Endodermal cell (in vitro differentiated cells): ENCODE measurements at regions not wholly inside any gene's neighbourhood (a gene's known extent, or its start where the extent isn't known, plus 50 kb on each side); places are given as distances from the start of the nearest gene placed in this dataset.
A peak's percentile ranks its signal among the peaks of the same experiment; 100 is the strongest.

Source experiments
- DNase-seq: peaks from one replicate; pipeline ENCODE4 v3.0.0-alpha.2; 2017
- H3K27ac ChIP-seq: 2 replicates; pipeline ENCODE4 v1.5.1; 2013; ENCODE audit warnings: mild to moderate bottlenecking, low read depth, low read length, moderate library complexity
- H3K27me3 ChIP-seq: 2 replicates; pipeline ENCODE4 v1.6.1; 2013; ENCODE audit warnings: mild to moderate bottlenecking, low read length, moderate library complexity; ENCODE audit not compliant: insufficient read depth, control insufficient read depth, poor library complexity, severe bottlenecking
- H3K36me3 ChIP-seq: 2 replicates; pipeline ENCODE4 v1.7.0; 2013; ENCODE audit warnings: mild to moderate bottlenecking, low read length, moderate library complexity; ENCODE audit not compliant: control insufficient read depth, insufficient read depth
- H3K4me1 ChIP-seq: one replicate; pipeline ENCODE4 v1.7.0; 2013; ENCODE audit warnings: low read length; ENCODE audit not compliant: control insufficient read depth, insufficient read depth
- H3K4me3 ChIP-seq: 2 replicates; pipeline ENCODE4 v1.5.1; 2013; ENCODE audit warnings: mild to moderate bottlenecking, low read length, moderate library complexity
- H3K9ac ChIP-seq: 2 replicates; pipeline ENCODE4 v1.6.1; 2013; ENCODE audit warnings: mild to moderate bottlenecking, low read length, moderate library complexity; ENCODE audit not compliant: poor library complexity, severe bottlenecking; ENCODE audit errors: extremely low read depth
- H3K9me3 ChIP-seq: 2 replicates; pipeline ENCODE4 v1.6.1; 2013; ENCODE audit warnings: mild to moderate bottlenecking, low read length, moderate library complexity; ENCODE audit not compliant: control insufficient read depth
- H3K27ac Mint-ChIP-seq: 2 replicates; pipeline ENCODE4 v1.8.0; 2020; ENCODE audit warnings: mixed read lengths
- H3K27me3 Mint-ChIP-seq: 2 replicates; pipeline ENCODE4 v1.8.0; 2021; ENCODE audit warnings: mild to moderate bottlenecking, mixed read lengths; ENCODE audit not compliant: insufficient read depth
- H3K36me3 Mint-ChIP-seq: 2 replicates; pipeline ENCODE4 v1.8.0; 2020; ENCODE audit warnings: low read depth, mixed read lengths
- H3K4me1 Mint-ChIP-seq: 2 replicates; pipeline ENCODE4 v1.8.0; 2020; ENCODE audit warnings: mixed read lengths
- H3K4me3 Mint-ChIP-seq: 2 replicates; pipeline ENCODE4 v1.8.0; 2020; ENCODE audit warnings: mild to moderate bottlenecking, moderate library complexity, mixed read lengths
- H3K9me3 Mint-ChIP-seq: 2 replicates; pipeline ENCODE4 v1.8.0; 2020; ENCODE audit warnings: mild to moderate bottlenecking, mixed read lengths
- WGBS, 2 experiments: methylation state at CpG; one replicate each; pipeline versions ENCODE4 v1.1.5 to v1.1.7; 2013; ENCODE audit warnings: missing lambda C conversion rate in 2 of 2, mixed read lengths in 1 of 2; ENCODE audit not compliant: insufficient coverage in 1 of 2, insufficient read length in 1 of 2; 5-methylcytosine and 5-hydroxymethylcytosine counted together
- TF ChIP-seq, protein P1 (sequence below): fragments of 200-600 bp; sonication (generic); conservative IDR thresholded peaks from 2 replicates; pipeline ENCODE4 v1.5.0; 2021; ENCODE audit warnings: antibody characterized with exemption, mild to moderate bottlenecking

DNA sequence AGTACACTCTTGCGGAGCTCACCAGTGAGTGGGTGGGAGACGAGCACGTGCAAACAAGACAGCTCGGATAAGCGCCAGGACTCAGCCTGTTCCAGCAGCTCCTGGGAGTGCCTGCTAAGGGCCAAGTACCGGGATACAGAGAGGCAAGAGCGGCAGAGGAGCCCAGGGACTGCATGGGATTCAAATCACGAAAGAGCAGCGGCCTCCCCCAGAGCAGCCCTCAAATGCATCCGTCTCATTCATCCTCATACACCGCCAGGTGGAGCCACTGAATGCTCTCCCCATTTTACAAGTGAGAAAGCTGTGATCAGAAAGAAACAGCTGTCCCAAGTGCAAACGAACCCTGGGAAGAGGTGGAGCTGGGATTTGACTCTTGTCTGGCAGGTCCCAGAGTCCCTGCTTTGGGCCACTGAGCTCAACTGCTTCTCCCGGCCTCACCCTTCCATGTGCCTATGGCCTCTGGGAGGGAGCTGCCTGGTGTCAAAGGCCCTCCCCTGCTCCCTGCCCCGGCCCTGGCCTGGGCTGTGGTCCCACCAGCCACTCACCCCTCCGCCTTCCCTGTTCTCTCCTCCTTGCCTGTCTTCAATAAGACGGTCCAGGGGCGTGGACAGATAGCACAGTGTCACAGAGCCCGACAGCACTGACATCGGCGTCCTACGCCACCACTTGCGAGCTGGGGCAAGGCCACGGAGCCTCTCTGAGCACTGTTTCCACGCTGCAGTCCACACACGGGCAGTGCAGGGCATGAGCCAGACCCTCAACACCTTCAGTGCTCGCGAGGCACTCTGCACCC is 72.8 kb upstream of the TAF1B start:
- H3K27me3 ChIP-seq: no peaks in the 10 kb centered on the region
- Mint-ChIP-seq H3K4me3 (no peak overlapping the region), H3K9me3 (no peaks in the 10 kb centered on the region), H3K27me3 (no peaks in the 10 kb centered on the region), H3K36me3 (no peaks in the 10 kb centered on the region), H3K27ac (no peak overlapping the region), H3K4me1 (peaks cover 31% of the 10 kb centered on the region)
- H3K4me1 ChIP-seq: peaks cover 9% of the 10 kb centered on the region
- no peaks in the 10 kb centered on the region for H3K9me3 ChIP-seq
- no peak overlapping the region for H3K4me3 ChIP-seq
- H3K27ac ChIP-seq: peak overlapping the region; percentile 47
- peak; percentile 95 for DNase-seq
- TF ChIP-seq, protein P1, sequence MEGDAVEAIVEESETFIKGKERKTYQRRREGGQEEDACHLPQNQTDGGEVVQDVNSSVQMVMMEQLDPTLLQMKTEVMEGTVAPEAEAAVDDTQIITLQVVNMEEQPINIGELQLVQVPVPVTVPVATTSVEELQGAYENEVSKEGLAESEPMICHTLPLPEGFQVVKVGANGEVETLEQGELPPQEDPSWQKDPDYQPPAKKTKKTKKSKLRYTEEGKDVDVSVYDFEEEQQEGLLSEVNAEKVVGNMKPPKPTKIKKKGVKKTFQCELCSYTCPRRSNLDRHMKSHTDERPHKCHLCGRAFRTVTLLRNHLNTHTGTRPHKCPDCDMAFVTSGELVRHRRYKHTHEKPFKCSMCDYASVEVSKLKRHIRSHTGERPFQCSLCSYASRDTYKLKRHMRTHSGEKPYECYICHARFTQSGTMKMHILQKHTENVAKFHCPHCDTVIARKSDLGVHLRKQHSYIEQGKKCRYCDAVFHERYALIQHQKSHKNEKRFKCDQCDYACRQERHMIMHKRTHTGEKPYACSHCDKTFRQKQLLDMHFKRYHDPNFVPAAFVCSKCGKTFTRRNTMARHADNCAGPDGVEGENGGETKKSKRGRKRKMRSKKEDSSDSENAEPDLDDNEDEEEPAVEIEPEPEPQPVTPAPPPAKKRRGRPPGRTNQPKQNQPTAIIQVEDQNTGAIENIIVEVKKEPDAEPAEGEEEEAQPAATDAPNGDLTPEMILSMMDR: peak; percentile 89
- H3K36me3 ChIP-seq: no peaks in the 10 kb centered on the region
- H3K9ac ChIP-seq: no peak overlapping the region
- 66 to 74% methylated on average over 12 to 27 of the region's 27 CpGs for WGBS, 2 experiments

DNA sequence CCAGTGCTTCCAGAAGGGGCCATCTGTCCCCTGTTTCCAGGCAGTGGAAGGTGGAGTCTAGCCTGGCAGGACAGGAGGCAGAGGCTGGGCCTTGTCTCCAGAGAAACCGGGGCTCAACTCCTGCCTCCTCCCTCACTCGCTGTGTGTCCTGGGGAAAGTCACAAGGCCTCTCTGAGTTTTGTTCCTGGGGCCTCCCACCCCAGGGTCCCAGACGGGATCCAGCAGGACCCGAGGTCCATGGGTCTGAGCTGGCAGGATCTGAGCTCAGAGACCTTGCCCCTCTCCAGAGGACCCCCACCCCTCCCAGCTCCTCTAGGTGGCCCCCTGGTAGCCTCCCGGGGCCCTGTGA is 72.2 kb upstream of the TAF1B start:
- no peak for DNase-seq
- no peaks in the 10 kb centered on the region for H3K27me3 ChIP-seq
- 92% methylated on average over 5 of the region's 5 CpGs; no CpG with 5 or more reads in 1 of the 2 experiments for WGBS, 2 experiments
- H3K4me1 ChIP-seq: peaks cover 6% of the 10 kb centered on the region
- Mint-ChIP-seq H3K27ac (no peak overlapping the region), H3K36me3 (no peaks in the 10 kb centered on the region), H3K9me3 (no peaks in the 10 kb centered on the region), H3K4me1 (peaks cover 27% of the 10 kb centered on the region), H3K27me3 (no peaks in the 10 kb centered on the region), H3K4me3 (no peak overlapping the region)
- no peak overlapping the region for H3K9ac ChIP-seq
- TF ChIP-seq, protein P1: no peak
- H3K36me3 ChIP-seq: no peaks in the 10 kb centered on the region
- no peaks in the 10 kb centered on the region for H3K9me3 ChIP-seq
- H3K27ac ChIP-seq: no peak overlapping the region
- H3K4me3 ChIP-seq: no peak overlapping the region

DNA sequence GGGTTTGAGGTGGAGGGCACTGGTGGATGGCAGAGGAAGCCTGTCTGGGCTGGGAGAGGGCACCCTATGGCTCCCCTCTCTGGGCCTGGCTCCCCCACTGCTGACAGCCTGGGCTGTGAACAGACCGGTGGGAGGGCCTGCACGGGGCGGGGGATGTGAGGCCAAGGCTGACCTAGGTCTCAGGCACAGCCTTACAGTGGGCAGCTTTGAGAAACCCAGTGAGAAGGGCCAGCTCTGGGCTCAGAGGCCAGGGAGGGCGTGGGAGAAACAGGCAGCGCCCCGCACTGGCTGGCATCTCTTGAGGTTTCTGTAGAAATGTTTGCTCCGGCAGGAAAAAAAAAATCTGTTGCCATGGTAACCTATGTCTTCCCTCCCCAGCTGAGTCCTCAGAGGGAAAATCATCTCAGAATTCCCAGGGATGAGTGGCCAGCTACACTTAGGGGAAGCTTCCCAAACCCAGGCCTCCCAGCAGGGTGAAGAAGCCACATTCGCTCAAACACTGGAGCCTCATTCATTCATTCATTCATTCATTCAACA is 71.7 kb upstream of the TAF1B start:
- DNase-seq: peak; percentile 57

More for the DNA sequence above, 71.7 kb upstream of the TAF1B start:
- Histone ChIP-seq H3K27ac (no peak overlapping the region), H3K27me3 (no peaks in the 10 kb centered on the region), H3K36me3 (no peaks in the 10 kb centered on the region), H3K9me3 (no peaks in the 10 kb centered on the region), H3K9ac (no peak overlapping the region), H3K4me1 (peaks cover 3% of the 10 kb centered on the region), H3K4me3 (no peak overlapping the region)
- Mint-ChIP-seq H3K27ac (no peak overlapping the region), H3K9me3 (no peaks in the 10 kb centered on the region), H3K4me3 (no peak overlapping the region), H3K27me3 (no peaks in the 10 kb centered on the region), H3K36me3 (no peaks in the 10 kb centered on the region), H3K4me1 (peaks cover 23% of the 10 kb centered on the region)
- WGBS, 2 experiments: 74% methylated on average over 8 of the region's 8 CpGs; no CpG with 5 or more reads in 1 of the 2 experiments
- TF ChIP-seq, protein P1: no peak
